ENCODE measurements at regions not wholly inside any gene's neighbourhood (a gene's known extent, or its start where the extent isn't known, plus 50 kb on each side); places are given as distances from the start of the nearest gene placed in this dataset.

DNA sequence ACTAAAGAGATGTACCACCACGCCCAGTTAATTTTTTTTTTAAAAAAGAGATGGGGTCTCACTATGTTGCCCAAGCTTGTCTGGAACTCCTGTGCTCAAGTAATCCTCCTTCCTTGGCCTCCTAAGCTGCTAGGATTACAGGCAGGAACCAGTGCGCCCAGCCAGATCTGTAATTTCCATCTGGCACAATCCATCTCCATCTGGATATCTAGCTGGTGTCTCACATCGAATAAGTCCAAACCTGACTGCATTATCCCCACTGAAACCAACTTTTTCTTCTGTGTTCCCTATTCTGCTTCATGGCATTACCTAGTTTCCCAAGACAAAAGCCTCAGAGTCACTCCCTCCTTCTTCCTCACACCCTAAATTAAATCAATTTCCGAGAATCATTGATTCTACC is 125.8 kb upstream of the TEX13C start:
- no peak overlapping the region for H3K4me3 ChIP-seq (ENCODE audit: low read length)
- DNase-seq (ENCODE audit: low read depth): no peak
- no peak for TF ChIP-seq CTCF (conservative IDR thresholded peaks at IDR 0.05; ENCODE audit: low read length)

- no peak for TF ChIP-seq CTCF (conservative IDR thresholded peaks at IDR 0.05; ENCODE audit: low read length)
- DNase-seq (ENCODE audit: low read depth): no peak
- no peak overlapping the region for H3K4me3 ChIP-seq (ENCODE audit: low read length)
Observed at GRCh38 chrX:125198546-125198945, 121.1 kb upstream of the TEX13C start.

DNA sequence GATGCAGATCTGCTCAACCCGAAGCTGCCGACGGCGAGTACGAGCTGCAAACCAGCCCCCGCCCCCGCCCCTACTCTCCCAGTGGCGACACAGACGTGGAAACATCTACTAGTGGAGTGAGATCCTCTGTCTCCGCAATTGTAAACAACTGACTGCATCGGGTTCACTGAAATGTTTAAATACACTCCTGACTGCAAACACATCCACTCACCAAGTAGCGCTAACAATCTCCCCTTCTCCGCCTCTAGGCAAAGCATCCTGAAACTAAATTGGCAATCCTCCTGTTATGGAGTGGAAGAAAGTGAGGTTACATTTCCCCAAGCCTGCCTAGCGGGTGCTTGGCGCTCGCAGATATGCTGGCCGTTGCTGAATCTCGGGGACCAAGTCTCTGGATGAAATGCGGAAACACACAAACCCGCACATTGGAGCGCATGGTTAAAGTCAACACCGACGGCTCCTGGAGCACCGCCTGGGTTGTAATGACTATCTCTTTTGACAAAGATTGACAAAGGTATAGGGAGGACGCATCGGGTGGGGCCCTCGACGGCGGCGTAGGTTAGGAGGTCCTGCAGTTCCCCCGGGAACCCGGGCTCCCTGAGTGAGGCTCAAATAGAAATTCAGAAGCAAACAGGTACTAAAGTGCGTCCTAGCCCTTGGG is 117.0 kb upstream of the TEX13C start:
- TF ChIP-seq CTCF (conservative IDR thresholded peaks at IDR 0.05; ENCODE audit: low read length): no peak
- no peak for DNase-seq (ENCODE audit: low read depth)
- H3K4me3 ChIP-seq (ENCODE audit: low read length): no peak overlapping the region

DNA sequence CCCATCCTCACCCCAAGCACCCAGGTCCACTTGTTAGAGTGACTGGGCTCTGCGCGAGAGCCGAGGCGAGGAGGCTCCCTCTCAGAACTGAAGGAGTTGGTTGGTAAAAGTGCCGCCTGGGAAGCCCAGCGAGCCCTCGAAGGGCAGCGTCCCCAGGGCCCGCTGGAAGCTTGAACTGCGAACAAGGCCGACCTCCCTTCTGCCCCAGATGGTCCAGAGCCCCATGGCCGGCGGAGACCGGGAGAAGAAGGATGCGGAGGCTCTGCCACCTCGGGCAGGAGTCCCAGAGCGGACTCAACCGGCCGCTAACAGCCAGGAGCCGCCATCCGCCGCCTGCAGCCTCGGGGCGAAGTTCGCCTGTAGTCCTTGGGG is 116.3 kb upstream of the TEX13C start:
- no peak overlapping the region for H3K4me3 ChIP-seq (ENCODE audit: low read length)
- no peak for TF ChIP-seq CTCF (conservative IDR thresholded peaks at IDR 0.05; ENCODE audit: low read length)
- no peak for DNase-seq (ENCODE audit: low read depth)

GRCh38 chrX:125203737-125204578 is 115.7 kb upstream of the TEX13C start:
- H3K4me3 ChIP-seq (ENCODE audit: low read length): no peak overlapping the region
- no peak for TF ChIP-seq CTCF (conservative IDR thresholded peaks at IDR 0.05; ENCODE audit: low read length)
- DNase-seq (ENCODE audit: low read depth): peak; percentile 0

DNA sequence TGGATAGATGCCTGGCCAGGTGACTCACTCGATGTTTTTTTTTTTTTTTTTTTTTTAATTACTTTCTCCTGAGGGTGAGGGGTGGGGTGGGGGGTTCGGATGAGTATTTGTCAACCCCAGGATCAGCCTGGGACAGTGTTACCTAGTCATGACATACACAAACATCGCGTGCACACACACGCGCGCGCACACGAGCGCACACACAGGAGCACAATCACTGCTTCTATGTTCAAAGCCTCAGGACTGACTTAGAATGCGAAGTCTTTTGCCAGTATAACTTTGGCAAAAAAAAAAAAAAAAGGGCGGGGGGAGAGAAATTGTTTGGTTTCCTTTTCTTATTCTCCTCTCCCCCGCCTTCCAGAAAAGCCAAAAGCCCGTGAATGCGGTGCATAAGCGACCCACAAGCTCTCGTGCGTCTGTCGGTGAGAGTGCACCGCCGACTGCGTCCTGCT is 115.0 kb upstream of the TEX13C start:
- TF ChIP-seq CTCF (conservative IDR thresholded peaks at IDR 0.05; ENCODE audit: low read length): no peak
- H3K4me3 ChIP-seq (ENCODE audit: low read length): peak overlapping the region; percentile 33
- no peak for DNase-seq (ENCODE audit: low read depth)

Measured in AG10803 (cell line).